ENCODE measurements at regions not wholly inside any gene's neighbourhood (a gene's known extent, or its start where the extent isn't known, plus 50 kb on each side); places are given as distances from the start of the nearest gene placed in this dataset.
"Not testable (repeated sequence)": the region's sequence is repeated elsewhere in the genome, so short reads cannot be mapped to it uniquely, and the experiment has no call there.

DNA sequence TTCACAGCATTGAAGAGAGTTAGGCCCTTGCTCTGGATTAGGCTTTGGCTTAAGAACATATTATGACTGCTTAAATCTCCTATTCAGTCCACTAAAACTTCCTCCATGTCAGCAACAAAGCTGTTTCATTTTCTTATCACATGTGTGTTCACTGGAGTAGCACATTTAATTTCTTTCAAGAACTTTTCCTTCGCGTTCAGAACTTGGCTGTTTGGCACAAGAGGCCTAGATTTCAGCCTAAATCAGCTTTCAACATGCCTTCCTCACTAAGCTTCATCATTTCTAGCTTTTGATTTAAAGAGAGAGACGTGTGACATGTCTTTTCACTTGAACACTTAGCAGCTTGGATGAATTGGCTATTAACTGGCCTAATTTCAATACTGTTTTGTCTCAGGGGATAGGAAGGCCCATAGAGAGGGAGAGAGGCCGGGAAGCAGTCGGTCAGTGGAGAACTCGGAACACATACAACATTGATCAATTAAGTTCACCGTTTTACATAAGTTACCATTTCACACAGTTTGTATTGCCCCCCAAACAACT lies 885.2 kb upstream of the AUTS2 start:
- H3K27me3 ChIP-seq: no peaks in the 10 kb centered on the region
- no peak for TF ChIP-seq CTCF (IDR thresholded peaks at IDR 0.05)
- H3K9me3 ChIP-seq: no peaks in the 10 kb centered on the region
- H3K4me3 ChIP-seq: no peak overlapping the region
- intact Hi-C loops (cut with DNase I): no loop called here
- no peak for DNase-seq (ENCODE audit: low spot score in 2 of 2)
- H3K36me3 ChIP-seq: no peaks in the 10 kb centered on the region
- no peak overlapping the region for H3K27ac ChIP-seq
- no peaks in the 10 kb centered on the region for H3K4me1 ChIP-seq

GRCh38 chr7:68714135-68714534 lies 884.1 kb upstream of the AUTS2 start:
- H3K27me3 ChIP-seq; H3K4me1 ChIP-seq; DNase-seq (ENCODE audit: low spot score in 2 of 2); H3K9me3 ChIP-seq; H3K4me3 ChIP-seq; H3K27ac ChIP-seq; intact Hi-C loops (cut with DNase I); H3K36me3 ChIP-seq: not testable (repeated sequence)

DNA sequence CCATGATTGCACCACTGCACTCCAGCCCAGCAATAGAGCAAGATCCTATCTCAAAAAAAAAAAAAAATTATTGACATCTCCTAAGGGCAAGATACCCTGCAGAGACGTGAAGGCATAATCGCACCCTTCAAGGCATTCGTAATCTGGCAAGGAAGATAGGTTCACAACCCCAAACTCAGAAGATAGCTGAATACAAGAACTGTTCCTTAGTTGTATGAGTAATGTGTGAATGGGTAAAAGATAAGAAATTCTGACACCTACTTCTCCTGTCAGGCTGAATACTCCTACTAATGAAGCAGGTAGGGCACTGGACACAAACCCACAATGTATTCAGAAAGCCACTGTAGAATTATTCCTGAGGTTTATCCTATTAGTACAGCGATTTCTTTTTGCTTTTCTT lies 882.4 kb upstream of the AUTS2 start:
- Histone ChIP-seq H3K4me1 (no peaks in the 10 kb centered on the region), H3K36me3 (no peaks in the 10 kb centered on the region), H3K4me3 (no peak overlapping the region), H3K27ac (no peak overlapping the region), H3K27me3 (no peaks in the 10 kb centered on the region), H3K9me3 (no peaks in the 10 kb centered on the region)
- TF ChIP-seq CTCF (IDR thresholded peaks at IDR 0.05): no peak
- intact Hi-C loops (cut with DNase I): no loop called here
- no peak for DNase-seq (ENCODE audit: low spot score in 2 of 2)

GRCh38 chr7:68717176-68717575 lies 881.1 kb upstream of the AUTS2 start:
- DNase-seq (ENCODE audit: low spot score in 2 of 2): no peak
- Histone ChIP-seq H3K4me3 (no peak overlapping the region), H3K9me3 (no peaks in the 10 kb centered on the region), H3K4me1 (no peaks in the 10 kb centered on the region), H3K27me3 (no peaks in the 10 kb centered on the region), H3K27ac (no peak overlapping the region), H3K36me3 (no peaks in the 10 kb centered on the region)
- intact Hi-C loops (cut with DNase I): no loop called here
- no peak for TF ChIP-seq CTCF (IDR thresholded peaks at IDR 0.05)

GRCh38 chr7:68718097-68718551 lies 880.2 kb upstream of the AUTS2 start:
- DNase-seq (ENCODE audit: low spot score in 2 of 2): no peak
- Histone ChIP-seq H3K27ac (no peak overlapping the region), H3K9me3 (no peaks in the 10 kb centered on the region), H3K36me3 (no peaks in the 10 kb centered on the region), H3K4me3 (no peak overlapping the region), H3K4me1 (no peaks in the 10 kb centered on the region), H3K27me3 (no peaks in the 10 kb centered on the region)
- no peak for TF ChIP-seq CTCF (IDR thresholded peaks at IDR 0.05)
- intact Hi-C loops (cut with DNase I): no loop called here

GRCh38 chr7:68720697-68721096 lies 877.6 kb upstream of the AUTS2 start:
- Histone ChIP-seq H3K9me3 (no peaks in the 10 kb centered on the region), H3K36me3 (no peaks in the 10 kb centered on the region), H3K27me3 (no peaks in the 10 kb centered on the region), H3K4me3 (no peak overlapping the region), H3K27ac (no peak overlapping the region), H3K4me1 (no peaks in the 10 kb centered on the region)
- no peak for DNase-seq (ENCODE audit: low spot score in 2 of 2)
- no peak for TF ChIP-seq CTCF (IDR thresholded peaks at IDR 0.05)
- intact Hi-C loops (cut with DNase I): no loop called here
